Suprapubic skin (tissue), 4 donors: ENCODE measurements at regions not wholly inside any gene's neighbourhood (a gene's known extent, or its start where the extent isn't known, plus 50 kb on each side); places are given as distances from the start of the nearest gene placed in this dataset.

ENCODE experiments used
- CTCF ChIP-seq, 2 donors: fragments of 200-600 bp in 1 of 2; fragments of 450-650 bp in 1 of 2; sonication (generic) in 1 of 2; IDR thresholded peaks; one replicate each; pipeline ENCODE4 v1.5.1; 2016 to 2019; ENCODE audit warnings: antibody characterized with exemption in 2 of 2, mild to moderate bottlenecking in 1 of 2, moderate library complexity in 1 of 2
- EP300 ChIP-seq: sonication (generic); formaldehyde crosslinking; IDR thresholded peaks from one replicate; pipeline ENCODE4 v1.6.1; 2017; ENCODE audit warnings: antibody characterized with exemption
- POLR2AphosphoS5 ChIP-seq, 3 donors: sonication (generic); formaldehyde crosslinking; IDR thresholded peaks; one replicate each; pipeline ENCODE4 v1.6.1; 2017; ENCODE audit warnings: antibody characterized with exemption in 3 of 3

- TF ChIP-seq CTCF (IDR thresholded peaks at IDR 0.05) (no peak), POLR2AphosphoS5 (IDR thresholded peaks at IDR 0.05) (no peak), EP300 (no peak)
Observed at GRCh38 chr3:66642019-66642418, 141.2 kb upstream of the LRIG1 start.
